Progenitor cell of endocrine pancreas (in vitro differentiated cells): ENCODE measurements at regions not wholly inside any gene's neighbourhood (a gene's known extent, or its start where the extent isn't known, plus 50 kb on each side); places are given as distances from the start of the nearest gene placed in this dataset.

Source experiments
- DNase-seq: peaks from one replicate; pipeline ENCODE4 v3.0.0; 2021; ENCODE audit warnings: low spot score; ENCODE audit not compliant: unreplicated experiment
- H3K27ac Mint-ChIP-seq: 2 replicates; pipeline ENCODE4 v1.8.0; 2021; ENCODE audit warnings: mild to moderate bottlenecking, moderate library complexity, mixed read lengths
- H3K27me3 Mint-ChIP-seq: 2 replicates; pipeline ENCODE4 v1.8.0; 2021; ENCODE audit warnings: mixed read lengths
- H3K36me3 Mint-ChIP-seq: 2 replicates; pipeline ENCODE4 v1.8.0; 2022; ENCODE audit warnings: mixed read lengths; ENCODE audit not compliant: insufficient read depth
- H3K4me1 Mint-ChIP-seq: 2 replicates; pipeline ENCODE4 v1.8.0; 2021; ENCODE audit warnings: low read depth, mixed read lengths
- H3K4me3 Mint-ChIP-seq: 2 replicates; pipeline ENCODE4 v1.8.0; 2021; ENCODE audit warnings: low read depth, mild to moderate bottlenecking, moderate library complexity, mixed read lengths
- H3K9me3 Mint-ChIP-seq: 2 replicates; pipeline ENCODE4 v1.8.0; 2021; ENCODE audit warnings: low read depth, mixed read lengths
- CTCF ChIP-seq: fragments of 200-600 bp; sonication (generic); IDR thresholded peaks from one replicate; pipeline ENCODE4 v1.5.0; 2021; ENCODE audit warnings: antibody characterized with exemption, mild to moderate bottlenecking; ENCODE audit not compliant: unreplicated experiment

- no peak for TF ChIP-seq CTCF
- DNase-seq = no peak
- no peak overlapping the region for H3K4me3 Mint-ChIP-seq
- H3K27ac Mint-ChIP-seq = peak overlapping the region; percentile 12
- peaks cover 12% of the 10 kb centered on the region for H3K27me3 Mint-ChIP-seq
- peaks cover 7% of the 10 kb centered on the region for H3K4me1 Mint-ChIP-seq
- no peaks in the 10 kb centered on the region for H3K36me3 Mint-ChIP-seq
- H3K9me3 Mint-ChIP-seq = peaks cover 4% of the 10 kb centered on the region
These were observed 167.5 kb upstream of the SRRM4 start for GRCh38 chr12:118813778-118814357.

- no peak overlapping the region for H3K27ac Mint-ChIP-seq
- TF ChIP-seq CTCF = no peak
- peaks cover 7% of the 10 kb centered on the region for H3K4me1 Mint-ChIP-seq
- H3K36me3 Mint-ChIP-seq = no peaks in the 10 kb centered on the region
- peaks cover 4% of the 10 kb centered on the region for H3K9me3 Mint-ChIP-seq
- no peak for DNase-seq
- no peak overlapping the region for H3K4me3 Mint-ChIP-seq
- no peaks in the 10 kb centered on the region for H3K27me3 Mint-ChIP-seq
These were observed 165.0 kb upstream of the SRRM4 start for GRCh38 chr12:118816296-118816695.

GRCh38 chr12:118821386-118821925 lies 159.9 kb upstream of the SRRM4 start:
- no peak for DNase-seq
- TF ChIP-seq CTCF = no peak
- peaks cover 5% of the 10 kb centered on the region for H3K27me3 Mint-ChIP-seq
- H3K9me3 Mint-ChIP-seq = peaks cover 4% of the 10 kb centered on the region
- H3K4me3 Mint-ChIP-seq = no peak overlapping the region
- H3K27ac Mint-ChIP-seq = no peak overlapping the region
- no peaks in the 10 kb centered on the region for H3K36me3 Mint-ChIP-seq
- peaks cover 2% of the 10 kb centered on the region for H3K4me1 Mint-ChIP-seq

- no peak for TF ChIP-seq CTCF
- DNase-seq = no peak
- Mint-ChIP-seq H3K9me3 (no peaks in the 10 kb centered on the region), H3K27me3 (peaks cover 8% of the 10 kb centered on the region), H3K4me3 (no peak overlapping the region), H3K27ac (no peak overlapping the region), H3K4me1 (no peaks in the 10 kb centered on the region), H3K36me3 (no peaks in the 10 kb centered on the region)
These were observed 158.8 kb upstream of the SRRM4 start for GRCh38 chr12:118822512-118822911.

GRCh38 chr12:118827047-118827446 lies 154.3 kb upstream of the SRRM4 start:
- Mint-ChIP-seq H3K4me1 (no peaks in the 10 kb centered on the region), H3K4me3 (no peak overlapping the region), H3K27me3 (peaks cover 9% of the 10 kb centered on the region), H3K9me3 (no peaks in the 10 kb centered on the region), H3K36me3 (no peaks in the 10 kb centered on the region), H3K27ac (no peak overlapping the region)
- no peak for TF ChIP-seq CTCF
- no peak for DNase-seq
